Heart left ventricle (tissue), 16 donors: ENCODE measurements at regions not wholly inside any gene's neighbourhood (a gene's known extent, or its start where the extent isn't known, plus 50 kb on each side); places are given as distances from the start of the nearest gene placed in this dataset.

ENCODE experiments used
- ATAC-seq, 4 donors: fragments of 200-7000 bp; cut with Tn5 transposase; one replicate each; pipeline ENCODE4 v1.9.1; 2020 to 2022; ENCODE audit warnings: moderate library complexity in 4 of 4, mild to moderate bottlenecking in 3 of 4, moderate number of reproducible peaks in 1 of 4
- DNase-seq, 5 donors: peaks; one replicate each; pipeline ENCODE4 v3.0.0-alpha.2; 2020
- H3K27ac ChIP-seq, 12 donors: fragments of 200-600 bp; sonication (generic) in 4 of 12; one replicate each; pipeline versions ENCODE4 v1.5.0 to v1.8.0; 2016 to 2022; ENCODE audit warnings: mild to moderate bottlenecking in 2 of 12
- H3K27me3 ChIP-seq, 9 donors: fragments of 200-600 bp; sonication (generic) in 2 of 9; one replicate each; pipeline versions ENCODE4 v1.5.1 to v1.8.0; 2016 to 2022; ENCODE audit warnings: mild to moderate bottlenecking in 3 of 9
- H3K36me3 ChIP-seq, 9 donors: fragments of 200-600 bp; sonication (generic) in 2 of 9; one replicate each; pipeline versions ENCODE4 v1.5.0 to v1.8.0; 2018 to 2022; ENCODE audit warnings: mild to moderate bottlenecking in 2 of 9
- H3K4me1 ChIP-seq, 12 donors: fragments of 200-600 bp; sonication (generic) in 4 of 12; one replicate each; pipeline versions ENCODE4 v1.5.0 to v1.8.0; 2016 to 2022; ENCODE audit warnings: mild to moderate bottlenecking in 3 of 12
- H3K4me3 ChIP-seq, 12 donors: fragments of 200-600 bp; sonication (generic) in 4 of 12; one replicate each; pipeline versions ENCODE4 v1.5.0 to v1.8.0; 2017 to 2022; ENCODE audit warnings: mild to moderate bottlenecking in 9 of 12, moderate library complexity in 4 of 12
- H3K9me3 ChIP-seq, 12 donors: fragments of 200-600 bp; sonication (generic) in 4 of 12; one replicate each; pipeline versions ENCODE4 v1.5.0 to v1.8.0; 2016 to 2022; ENCODE audit warnings: mild to moderate bottlenecking in 1 of 12
- POLR2A ChIP-seq, 2 donors: fragments of 450-650 bp; IDR thresholded peaks; one replicate each; pipeline ENCODE4 v1.6.1; 2017; ENCODE audit warnings: antibody characterized with exemption in 2 of 2, mild to moderate bottlenecking in 2 of 2, moderate library complexity in 2 of 2
- WGBS, 4 donors: extraction: QIAGEN DNeasy Blood & Tissue Kit in 2 of 4; methylation state at CpG; one replicate each; pipeline versions ENCODE4 v1.1.5 to v1.1.7; 2013 to 2018; 5-methylcytosine and 5-hydroxymethylcytosine counted together
- intact Hi-C, 10 donors: fragments of 100-400 bp; cut with DNase I; formaldehyde crosslinking; loops; one replicate each; pipeline versions ENCODE4 v1.11.1 to v1.14.2; 2022
- TF ChIP-seq, protein P1 (sequence below), 12 donors: fragments of 200-600 bp; sonication (generic) in 4 of 12; IDR thresholded peaks; one replicate each; pipeline versions ENCODE4 v1.5.0 to v1.8.0; 2018 to 2022; ENCODE audit warnings: antibody characterized with exemption in 12 of 12, mild to moderate bottlenecking in 5 of 12
- donor health status: ischemic (EF 13 %, LVEDD 7.1; RV severe dilation, severe dysfunction).
- donor health status: healthy with polysubstance abuse.
- donor health status: DM: no; HTN: yes; CAD: no.
- donor health status: DM: no; HTN: no; CAD: no.
- donor health status: ischemic (EF 25% LVEDD 6.9; RV normal size, moderate dysfunction).
- donor health status: ischemic (EF 25% LVEDD 5.7; RV mildly dilated, moderate dysfunction).
- donor health status: healthy.
- donor health status: DM: yes; HTN: yes; CAD: no.
- donor health status: ischemic (EF 35%, LVEDD 5.7; RV mildly dilated, moderate dysfunction).
- donor health status: nonischemic (EF 11% LVEDD 7.7; RV severe dilation, severe dysfunction).
- donor health status: DM: yes; HTN: yes; CAD: no.
- donor health status: PGD.
- donor health status: ischemic (EF 29% LVEDD 5.4; RV normal size, mild dysfunction).
- donor health status: nonischemic (EF 23%, LVEDD 6.1; RV moderate dilation, normal function).

DNA sequence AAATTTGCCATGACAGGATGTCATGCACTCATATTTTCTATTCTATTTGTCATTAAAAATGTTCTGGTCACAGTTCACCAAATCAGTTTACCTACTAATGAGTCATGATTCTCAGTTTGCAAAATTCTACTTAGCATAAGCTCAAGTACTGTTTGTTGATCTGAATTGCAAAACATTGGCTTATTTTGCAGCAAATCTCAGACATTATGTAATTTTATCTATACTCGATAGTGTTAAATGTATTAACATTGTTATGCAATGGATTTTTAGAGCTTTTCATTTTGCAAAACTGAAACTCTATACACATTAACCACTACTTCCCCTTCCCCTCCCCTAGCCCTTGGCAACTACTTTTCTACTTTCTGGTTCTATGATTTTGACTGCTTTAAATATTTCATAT, 213.8 kb upstream of the ZFP64 start:
- no peaks in the 10 kb centered on the region for H3K36me3 ChIP-seq
- H3K27me3 ChIP-seq, result no peaks in the 10 kb centered on the region
- peak overlapping the region in 1 of 12 donors; percentile 64 for H3K27ac ChIP-seq
- no peaks in the 10 kb centered on the region for H3K9me3 ChIP-seq
- H3K4me1 ChIP-seq, result peaks cover 0 to 28% (median 0%) of the 10 kb centered on the region in 12 donors
- WGBS, 4 donors, result 68 to 84% (median 80%) methylated on average over 1 of the region's 1 CpG
- DNase-seq (no peak), ATAC-seq (no peak)
- intact Hi-C loops, result no loop called here
- H3K4me3 ChIP-seq, result no peak overlapping the region
- TF ChIP-seq, protein P1, sequence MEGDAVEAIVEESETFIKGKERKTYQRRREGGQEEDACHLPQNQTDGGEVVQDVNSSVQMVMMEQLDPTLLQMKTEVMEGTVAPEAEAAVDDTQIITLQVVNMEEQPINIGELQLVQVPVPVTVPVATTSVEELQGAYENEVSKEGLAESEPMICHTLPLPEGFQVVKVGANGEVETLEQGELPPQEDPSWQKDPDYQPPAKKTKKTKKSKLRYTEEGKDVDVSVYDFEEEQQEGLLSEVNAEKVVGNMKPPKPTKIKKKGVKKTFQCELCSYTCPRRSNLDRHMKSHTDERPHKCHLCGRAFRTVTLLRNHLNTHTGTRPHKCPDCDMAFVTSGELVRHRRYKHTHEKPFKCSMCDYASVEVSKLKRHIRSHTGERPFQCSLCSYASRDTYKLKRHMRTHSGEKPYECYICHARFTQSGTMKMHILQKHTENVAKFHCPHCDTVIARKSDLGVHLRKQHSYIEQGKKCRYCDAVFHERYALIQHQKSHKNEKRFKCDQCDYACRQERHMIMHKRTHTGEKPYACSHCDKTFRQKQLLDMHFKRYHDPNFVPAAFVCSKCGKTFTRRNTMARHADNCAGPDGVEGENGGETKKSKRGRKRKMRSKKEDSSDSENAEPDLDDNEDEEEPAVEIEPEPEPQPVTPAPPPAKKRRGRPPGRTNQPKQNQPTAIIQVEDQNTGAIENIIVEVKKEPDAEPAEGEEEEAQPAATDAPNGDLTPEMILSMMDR (IDR thresholded peaks at IDR 0.05), result no peak
- TF ChIP-seq POLR2A (IDR thresholded peaks at IDR 0.05), result no peak

DNA sequence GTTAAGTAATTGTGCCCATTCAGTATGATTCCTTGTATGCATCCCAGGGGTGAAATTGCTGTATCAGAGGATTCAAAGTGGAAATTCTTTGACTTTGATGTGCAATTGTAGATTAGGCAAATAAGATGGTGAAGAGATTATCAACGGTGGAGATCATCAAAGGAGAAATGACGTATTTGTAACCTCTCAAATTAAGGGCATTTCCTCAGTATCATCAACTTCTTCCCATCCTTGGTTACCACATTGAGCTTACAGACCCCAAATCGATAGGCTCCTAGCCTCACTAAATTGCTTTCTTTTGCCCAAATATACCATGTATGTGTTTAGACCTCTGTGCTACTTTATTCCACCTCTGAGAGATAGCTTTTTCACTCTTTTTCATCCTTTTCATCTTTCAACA, 213.1 kb upstream of the ZFP64 start:
- ATAC-seq (no peak), DNase-seq (no peak)
- Histone ChIP-seq H3K27ac (peak overlapping the region in 1 of 12 donors; percentile 64), H3K4me1 (peaks cover 0 to 26% (median 0%) of the 10 kb centered on the region in 12 donors), H3K4me3 (no peak overlapping the region), H3K27me3 (no peaks in the 10 kb centered on the region), H3K36me3 (no peaks in the 10 kb centered on the region), H3K9me3 (no peaks in the 10 kb centered on the region)
- 47 to 68% (median 63%) methylated on average over 3 of the region's 3 CpGs for WGBS, 4 donors
- intact Hi-C loops, result no loop called here
- no peak for TF ChIP-seq POLR2A (IDR thresholded peaks at IDR 0.05)
- TF ChIP-seq, protein P1 (IDR thresholded peaks at IDR 0.05), result no peak

DNA sequence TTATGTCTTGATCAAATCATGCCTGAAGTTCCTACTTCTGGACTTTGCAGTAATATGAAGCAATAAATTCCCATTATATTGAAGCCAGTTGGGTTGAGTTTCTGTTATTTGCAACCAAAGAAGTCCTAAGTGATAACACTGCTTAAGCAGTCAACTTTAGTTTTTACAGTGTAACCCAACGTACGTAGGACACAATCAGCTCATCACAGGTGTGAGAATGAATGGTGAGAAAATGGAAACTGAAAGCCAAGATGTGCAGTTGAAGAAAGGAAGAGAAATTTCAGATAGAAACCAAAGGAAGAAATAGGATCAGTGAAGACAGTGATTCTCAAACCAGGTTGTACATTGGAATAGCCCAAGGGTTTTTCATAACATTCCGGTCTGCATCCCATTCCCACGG, 211.4 kb upstream of the ZFP64 start:
- no peak overlapping the region for H3K27ac ChIP-seq
- DNase-seq, result no peak
- no peaks in the 10 kb centered on the region for H3K9me3 ChIP-seq
- TF ChIP-seq POLR2A (IDR thresholded peaks at IDR 0.05), result no peak
- TF ChIP-seq, protein P1 (IDR thresholded peaks at IDR 0.05), result no peak
- H3K4me3 ChIP-seq, result no peak overlapping the region
- WGBS, 4 donors, result 67 to 90% (median 86%) methylated on average over 4 of the region's 4 CpGs
- peaks cover 0 to 23% (median 0%) of the 10 kb centered on the region in 12 donors for H3K4me1 ChIP-seq
- no peaks in the 10 kb centered on the region for H3K27me3 ChIP-seq
- ATAC-seq, result no peak
- intact Hi-C loops, result no loop called here
- no peaks in the 10 kb centered on the region for H3K36me3 ChIP-seq

DNA sequence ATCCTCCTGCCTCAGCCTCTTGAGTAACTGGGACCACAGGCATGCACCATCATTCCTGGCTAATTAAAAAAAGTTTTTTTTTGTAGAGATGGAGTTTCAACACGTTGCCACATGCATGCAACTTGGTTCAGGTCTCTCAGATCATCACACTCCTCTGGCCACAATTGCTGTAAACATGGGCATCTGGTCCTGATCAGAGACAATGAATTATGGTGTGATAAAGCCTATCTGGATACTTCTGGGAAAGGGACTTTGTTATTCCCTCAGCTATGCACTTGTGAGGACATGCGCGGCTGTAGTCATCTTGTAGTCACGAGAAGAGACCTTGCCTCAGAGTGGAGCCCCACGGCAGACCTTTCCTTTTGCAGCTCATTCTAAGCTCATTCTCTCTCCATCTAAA, 210.9 kb upstream of the ZFP64 start:
- WGBS, 4 donors, result 82 to 85% (median 84%) methylated on average over 5 of the region's 5 CpGs
- Histone ChIP-seq H3K27me3 (no peaks in the 10 kb centered on the region), H3K27ac (no peak overlapping the region), H3K9me3 (no peaks in the 10 kb centered on the region), H3K4me1 (peaks cover 0 to 23% (median 0%) of the 10 kb centered on the region in 12 donors), H3K36me3 (no peaks in the 10 kb centered on the region), H3K4me3 (no peak overlapping the region)
- DNase-seq, result no peak
- intact Hi-C loops, result no loop called here
- ATAC-seq, result no peak
- TF ChIP-seq, protein P1 (IDR thresholded peaks at IDR 0.05), result no peak
- TF ChIP-seq POLR2A (IDR thresholded peaks at IDR 0.05), result no peak
